GM18502 (cell line): ENCODE measurements at regions not wholly inside any gene's neighbourhood (a gene's known extent, or its start where the extent isn't known, plus 50 kb on each side); places are given as distances from the start of the nearest gene placed in this dataset.

ENCODE experiments used
- ATAC-seq: cut with Tn5 transposase; IDR thresholded peaks from one replicate; pipeline ENCODE4 v1.9.1; 2021; ENCODE audit warnings: mild to moderate bottlenecking; ENCODE audit not compliant: unreplicated experiment, poor library complexity

DNA sequence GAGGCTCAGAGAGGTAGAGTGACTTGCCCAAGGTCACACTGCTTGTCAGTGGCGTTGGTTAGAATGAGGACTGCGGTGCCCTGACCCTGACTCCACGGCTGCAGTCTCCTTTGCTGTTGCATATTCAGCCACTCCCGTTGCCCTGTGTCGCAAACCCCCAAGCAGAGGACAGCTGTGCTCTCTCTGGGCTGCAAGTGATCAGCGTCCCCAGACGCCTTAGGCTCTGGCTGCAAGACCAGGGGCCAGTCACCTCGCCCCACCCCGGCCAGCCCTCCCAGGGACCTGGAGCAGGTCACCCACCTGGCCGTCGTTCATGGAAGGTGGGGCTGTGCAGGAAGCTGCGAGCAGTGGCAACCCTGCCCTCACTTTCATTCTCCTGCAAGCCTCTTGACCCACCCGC, 51.7 kb upstream of the NANOS1 start:
- ATAC-seq: no peak

DNA sequence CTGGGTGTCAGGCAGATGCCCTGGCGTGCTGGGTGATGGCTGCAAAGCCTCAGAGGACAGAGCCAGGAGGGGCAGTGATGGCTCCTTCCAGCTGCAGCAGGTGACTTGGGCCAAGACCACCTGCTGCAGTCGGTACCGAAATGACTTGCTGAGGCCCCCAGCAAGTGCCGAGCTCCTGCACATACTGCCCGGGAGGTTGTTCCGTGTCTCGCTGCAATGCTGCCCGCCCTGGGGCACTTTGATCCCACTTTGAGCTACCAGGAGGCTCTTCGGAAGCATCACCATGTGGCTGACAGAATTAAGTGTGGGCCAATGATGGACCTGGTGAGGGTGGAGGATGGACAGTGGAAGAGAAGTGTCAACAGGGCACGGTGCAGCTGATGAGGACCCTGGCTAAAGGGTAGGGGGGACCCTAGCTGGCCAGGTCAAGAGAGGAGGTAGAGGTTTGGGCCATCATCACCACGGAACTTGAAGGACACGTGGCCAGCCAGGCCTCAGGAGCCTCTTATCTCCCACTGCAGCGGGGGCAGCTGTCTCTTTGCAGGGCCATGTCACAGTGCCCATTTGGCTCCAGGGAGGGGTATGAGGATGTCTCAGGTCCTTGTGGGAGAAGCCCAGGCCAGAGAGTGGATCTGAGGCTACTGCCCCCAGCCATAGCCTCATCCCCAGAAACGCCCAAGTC, 51.1 kb upstream of the NANOS1 start:
- ATAC-seq: no peak

- ATAC-seq: no peak
Observed at GRCh38 chr10:118978998-118979350, 50.5 kb upstream of the NANOS1 start.

GRCh38 chr10:118979661-118980060, 49.9 kb upstream of the NANOS1 start:
- no peak for ATAC-seq
